ENCODE measurements at regions not wholly inside any gene's neighbourhood (a gene's known extent, or its start where the extent isn't known, plus 50 kb on each side); places are given as distances from the start of the nearest gene placed in this dataset.

DNA sequence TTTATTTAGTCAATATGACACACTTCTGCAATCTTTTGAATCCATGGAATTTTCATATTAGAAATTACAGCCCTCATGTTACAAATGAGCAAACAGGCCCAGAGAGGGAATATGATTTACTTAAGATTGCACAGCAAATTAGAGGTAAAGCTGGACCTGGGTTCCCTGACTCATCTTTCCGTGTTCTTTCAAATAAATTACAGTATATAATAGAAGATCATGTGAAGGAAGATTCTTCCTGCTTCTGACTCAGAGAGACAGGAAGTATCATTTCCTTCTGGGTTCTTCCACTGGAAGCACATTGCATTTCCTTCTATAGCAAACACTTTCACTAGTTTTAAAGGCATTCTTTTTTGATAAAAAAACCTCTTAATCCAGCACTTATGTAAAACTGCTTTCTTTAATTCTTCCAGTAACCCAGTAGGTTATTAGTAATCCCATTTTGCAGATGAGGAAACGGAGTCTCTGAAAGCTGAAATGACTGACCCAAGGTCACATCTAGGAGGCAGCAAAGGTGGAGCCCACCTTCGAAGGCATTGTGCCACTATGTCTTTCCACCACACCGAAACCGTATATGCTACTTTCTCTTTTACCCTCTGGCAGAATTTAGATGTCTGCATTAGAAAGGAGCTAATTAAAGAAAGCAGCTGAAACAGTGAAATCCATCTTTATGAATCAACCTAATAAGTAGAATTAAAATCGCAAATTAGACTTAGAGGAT is 566.7 kb upstream of the KLF4 start:
- TF ChIP-seq, protein P1, sequence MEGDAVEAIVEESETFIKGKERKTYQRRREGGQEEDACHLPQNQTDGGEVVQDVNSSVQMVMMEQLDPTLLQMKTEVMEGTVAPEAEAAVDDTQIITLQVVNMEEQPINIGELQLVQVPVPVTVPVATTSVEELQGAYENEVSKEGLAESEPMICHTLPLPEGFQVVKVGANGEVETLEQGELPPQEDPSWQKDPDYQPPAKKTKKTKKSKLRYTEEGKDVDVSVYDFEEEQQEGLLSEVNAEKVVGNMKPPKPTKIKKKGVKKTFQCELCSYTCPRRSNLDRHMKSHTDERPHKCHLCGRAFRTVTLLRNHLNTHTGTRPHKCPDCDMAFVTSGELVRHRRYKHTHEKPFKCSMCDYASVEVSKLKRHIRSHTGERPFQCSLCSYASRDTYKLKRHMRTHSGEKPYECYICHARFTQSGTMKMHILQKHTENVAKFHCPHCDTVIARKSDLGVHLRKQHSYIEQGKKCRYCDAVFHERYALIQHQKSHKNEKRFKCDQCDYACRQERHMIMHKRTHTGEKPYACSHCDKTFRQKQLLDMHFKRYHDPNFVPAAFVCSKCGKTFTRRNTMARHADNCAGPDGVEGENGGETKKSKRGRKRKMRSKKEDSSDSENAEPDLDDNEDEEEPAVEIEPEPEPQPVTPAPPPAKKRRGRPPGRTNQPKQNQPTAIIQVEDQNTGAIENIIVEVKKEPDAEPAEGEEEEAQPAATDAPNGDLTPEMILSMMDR (IDR thresholded peaks at IDR 0.05; ENCODE audit: extremely low read depth, insufficient read depth, missing control alignments) = no peak
- no peak for DNase-seq (ENCODE audit: low spot score)
- in situ Hi-C loops (cut with MboI; ENCODE audit: low pct_unique_long_range_greater_than_20kb, low sequenced_read_pairs, unreplicated experiment) = no loop called here

DNA sequence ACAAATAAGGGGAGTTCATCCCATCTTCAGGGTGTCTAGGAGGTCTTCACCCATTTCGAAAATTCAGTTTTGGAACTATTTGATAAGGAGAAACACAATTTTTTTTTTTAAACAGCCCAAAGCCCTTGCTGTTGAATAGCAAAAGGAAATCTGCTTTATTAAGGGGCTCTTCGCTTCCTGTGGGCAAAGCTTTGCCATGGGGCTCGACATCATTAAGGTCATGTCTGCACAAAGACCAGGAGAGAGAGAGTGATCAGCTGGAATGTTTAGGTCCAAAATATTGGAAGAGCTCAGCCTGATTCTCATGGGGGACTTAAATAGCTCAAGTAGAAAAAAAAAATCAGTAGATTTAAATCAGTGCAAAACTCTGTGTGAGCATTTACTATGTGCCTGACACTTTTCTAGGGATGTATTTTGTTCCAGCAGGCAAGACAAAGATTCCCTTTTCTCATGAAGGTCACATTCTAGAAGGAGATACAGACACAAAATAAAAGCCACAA is 564.6 kb upstream of the KLF4 start:
- no peak for DNase-seq (ENCODE audit: low spot score)
- in situ Hi-C loops (cut with MboI; ENCODE audit: low pct_unique_long_range_greater_than_20kb, low sequenced_read_pairs, unreplicated experiment) = no loop called here
- TF ChIP-seq, protein P1 (IDR thresholded peaks at IDR 0.05; ENCODE audit: extremely low read depth, insufficient read depth, missing control alignments) = no peak

DNA sequence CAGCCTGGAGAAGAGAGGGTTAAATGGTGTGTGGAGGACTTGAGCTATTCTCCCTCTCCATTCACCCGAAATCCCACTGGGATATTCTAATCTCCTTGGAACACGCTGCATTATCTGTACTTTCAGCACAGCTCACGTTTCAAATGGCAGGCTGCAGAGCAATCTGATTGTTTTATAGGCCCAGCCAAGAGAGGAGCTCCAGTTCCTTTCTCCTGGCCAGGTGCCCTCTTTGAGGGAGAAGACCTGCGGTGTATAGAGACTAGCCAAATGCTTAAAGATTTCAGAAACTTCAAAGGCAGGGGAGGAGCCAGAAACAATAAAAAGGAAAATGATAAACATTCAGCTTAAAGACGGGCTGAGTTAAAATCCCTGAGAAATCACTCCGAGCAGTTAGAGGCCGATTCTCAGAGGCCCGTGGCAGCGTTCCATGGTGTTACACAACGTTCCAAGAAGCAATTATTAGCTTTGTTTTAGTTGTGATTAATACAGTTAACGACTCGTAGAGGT is 564.0 kb upstream of the KLF4 start:
- DNase-seq (ENCODE audit: low spot score) = no peak
- in situ Hi-C loops (cut with MboI; ENCODE audit: low pct_unique_long_range_greater_than_20kb, low sequenced_read_pairs, unreplicated experiment) = no loop called here
- TF ChIP-seq, protein P1 (IDR thresholded peaks at IDR 0.05; ENCODE audit: extremely low read depth, insufficient read depth, missing control alignments) = no peak

DNA sequence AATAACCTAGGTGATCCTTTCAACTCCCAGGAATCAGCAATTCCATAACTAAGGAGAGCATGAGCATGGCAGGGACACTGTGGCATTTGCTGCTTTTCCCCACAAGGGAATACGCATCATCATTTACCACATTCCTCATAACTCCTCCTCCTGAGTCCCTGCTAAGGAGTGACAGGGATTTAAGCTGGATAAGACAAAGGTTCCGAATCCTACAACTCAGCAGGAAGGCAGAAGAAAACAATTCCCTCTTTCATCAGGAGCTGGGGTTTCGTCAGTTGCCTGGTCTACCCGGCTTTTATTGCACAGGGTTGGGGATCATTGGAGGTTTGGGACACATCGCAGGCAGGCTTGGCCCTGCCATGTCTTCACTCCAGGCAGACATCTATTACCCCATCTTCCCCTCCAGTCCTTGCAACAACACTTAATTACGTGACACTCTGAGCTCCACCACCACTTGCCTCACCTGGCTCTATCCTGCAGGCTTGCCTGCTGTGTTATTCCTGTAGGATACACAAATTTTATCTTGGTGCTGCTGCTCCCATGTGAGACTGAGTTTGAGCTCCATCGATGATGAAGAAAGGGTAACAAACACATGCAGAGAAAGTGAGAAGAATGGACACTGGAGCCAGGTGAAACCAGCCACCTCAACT is 563.0 kb upstream of the KLF4 start:
- TF ChIP-seq, protein P1 (IDR thresholded peaks at IDR 0.05; ENCODE audit: extremely low read depth, insufficient read depth, missing control alignments) = no peak
- DNase-seq (ENCODE audit: low spot score) = no peak
- in situ Hi-C loops (cut with MboI; ENCODE audit: low pct_unique_long_range_greater_than_20kb, low sequenced_read_pairs, unreplicated experiment) = no loop called here

DNA sequence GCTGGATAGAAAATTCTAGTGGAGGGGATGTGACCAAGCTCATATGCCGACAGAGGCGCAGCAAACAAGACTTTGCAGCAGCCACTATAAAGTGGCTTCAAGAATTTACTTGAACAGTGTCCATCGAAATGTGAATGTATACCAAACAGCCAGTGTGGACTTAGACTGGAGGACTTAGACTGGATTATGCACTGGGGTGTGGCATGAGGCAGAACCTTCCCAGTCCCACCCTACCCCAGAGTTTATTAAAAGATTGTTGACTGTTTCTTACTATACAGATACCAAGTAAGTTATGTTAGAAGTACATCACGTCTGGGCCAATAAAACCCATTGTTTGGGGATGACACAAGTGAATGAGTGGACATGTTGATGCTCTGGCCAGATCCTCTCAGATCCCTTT is 561.3 kb upstream of the KLF4 start:
- in situ Hi-C loops (cut with MboI; ENCODE audit: low pct_unique_long_range_greater_than_20kb, low sequenced_read_pairs, unreplicated experiment) = no loop called here
- TF ChIP-seq, protein P1 (IDR thresholded peaks at IDR 0.05; ENCODE audit: extremely low read depth, insufficient read depth, missing control alignments) = no peak
- DNase-seq (ENCODE audit: low spot score) = no peak

DNA sequence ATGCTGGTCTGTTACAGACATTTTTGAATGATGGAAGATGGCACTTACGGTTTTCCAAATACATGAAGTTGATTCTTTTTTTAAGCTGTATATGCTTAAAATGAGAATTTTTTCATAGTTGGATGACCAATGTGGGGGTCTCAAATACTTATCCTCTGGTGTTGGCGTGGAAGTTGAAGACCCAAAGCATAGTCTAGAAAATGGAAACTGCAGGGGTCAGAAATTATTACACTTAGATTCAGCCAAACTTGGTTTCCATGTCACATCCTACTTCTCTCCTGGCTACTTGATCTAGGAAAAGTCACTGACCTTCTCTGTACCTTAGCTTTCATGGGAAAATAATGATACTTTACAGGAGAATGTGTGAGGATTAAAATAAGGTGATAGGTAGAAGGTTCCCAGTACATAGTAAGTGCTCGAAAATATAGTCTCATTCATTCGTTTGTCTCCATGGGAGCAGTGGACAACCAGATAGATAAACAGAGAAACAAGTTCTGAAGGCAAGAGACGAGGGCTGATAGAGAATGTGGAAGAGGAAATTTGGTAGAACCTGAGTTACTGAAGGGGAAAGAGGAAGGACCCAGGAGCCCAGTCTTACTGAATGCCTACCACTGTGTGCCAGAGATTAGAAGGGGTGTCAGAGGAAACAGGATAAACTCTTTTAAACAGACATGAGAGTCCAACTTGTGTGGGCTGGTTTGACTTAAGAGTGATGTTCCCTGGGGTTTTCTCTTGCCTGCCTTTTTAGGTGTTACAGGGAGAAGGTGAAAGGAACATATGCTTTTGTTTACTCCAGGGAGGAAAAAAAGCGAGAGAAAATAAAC is 560.3 kb upstream of the KLF4 start:
- DNase-seq (ENCODE audit: low spot score) = no peak
- TF ChIP-seq, protein P1 (IDR thresholded peaks at IDR 0.05; ENCODE audit: extremely low read depth, insufficient read depth, missing control alignments) = no peak
- in situ Hi-C loops (cut with MboI; ENCODE audit: low pct_unique_long_range_greater_than_20kb, low sequenced_read_pairs, unreplicated experiment) = no loop called here
